Adrenal gland (tissue), 5 donors: ENCODE measurements at regions not wholly inside any gene's neighbourhood (a gene's known extent, or its start where the extent isn't known, plus 50 kb on each side); places are given as distances from the start of the nearest gene placed in this dataset.
"Not testable (repeated sequence)": the region's sequence is repeated elsewhere in the genome, so short reads cannot be mapped to it uniquely, and the experiment has no call there.

ENCODE experiments used
- CTCF ChIP-seq, 6 experiments: fragments of 450-650 bp in 4 of 6; fragments of 200-600 bp in 2 of 6; sonication (generic) in 1 of 6; IDR thresholded peaks; 1 replicate in 5 of 6; 2 replicates in 1 of 6; pipeline versions ENCODE4 v1.5.1 to v1.8.0; 2016 to 2021; ENCODE audit warnings: antibody characterized with exemption in 6 of 6, mild to moderate bottlenecking in 2 of 6, moderate library complexity in 1 of 6
- POLR2A ChIP-seq, 2 donors: fragments of 450-650 bp; IDR thresholded peaks; one replicate each; pipeline ENCODE4 v1.6.1; 2017; ENCODE audit warnings: antibody characterized with exemption in 2 of 2, mild to moderate bottlenecking in 2 of 2, moderate library complexity in 1 of 2
- donor health status: DM: no; HTN: no; CAD: no.

GRCh38 chr6:86012991-86013390 is 370.3 kb upstream of the SYNCRIP start:
- TF ChIP-seq POLR2A, CTCF (IDR thresholded peaks at IDR 0.05): not testable (repeated sequence)
